ENCODE measurements at regions not wholly inside any gene's neighbourhood (a gene's known extent, or its start where the extent isn't known, plus 50 kb on each side); places are given as distances from the start of the nearest gene placed in this dataset.

GRCh38 chr1:69506311-69506710 lies 61.4 kb upstream of the LRRC7 start:
- Histone ChIP-seq H3K27me3 (no peaks in the 10 kb centered on the region), H3K9me3 (no peaks in the 10 kb centered on the region), H3K4me3 (no peak overlapping the region), H3K36me3 (no peaks in the 10 kb centered on the region), H3K27ac (no peak overlapping the region), H3K4me1 (peaks cover 0 to 7% (median 0%) of the 10 kb centered on the region in 4 donors)
- DNase-seq: no peak
- intact Hi-C loops (cut with DNase I; ENCODE audit: low total_unique reads): no loop called here
- TF ChIP-seq CTCF (IDR thresholded peaks at IDR 0.05): no peak

- intact Hi-C loops (cut with DNase I; ENCODE audit: low total_unique reads): no loop called here
- Histone ChIP-seq H3K27me3 (no peaks in the 10 kb centered on the region), H3K27ac (no peak overlapping the region), H3K4me1 (peaks cover 0 to 7% (median 0%) of the 10 kb centered on the region in 4 donors), H3K9me3 (no peaks in the 10 kb centered on the region), H3K36me3 (no peaks in the 10 kb centered on the region), H3K4me3 (no peak overlapping the region)
- TF ChIP-seq CTCF (IDR thresholded peaks at IDR 0.05): no peak
- DNase-seq: no peak
These were observed 61.0 kb upstream of the LRRC7 start for GRCh38 chr1:69506721-69507120.

- H3K4me1 ChIP-seq: peaks cover 0 to 7% (median 0%) of the 10 kb centered on the region in 4 donors
- TF ChIP-seq CTCF (IDR thresholded peaks at IDR 0.05): no peak
- intact Hi-C loops (cut with DNase I; ENCODE audit: low total_unique reads): no loop called here
- no peaks in the 10 kb centered on the region for H3K27me3 ChIP-seq
- no peaks in the 10 kb centered on the region for H3K9me3 ChIP-seq
- no peak for DNase-seq
- no peak overlapping the region for H3K27ac ChIP-seq
- H3K36me3 ChIP-seq: no peaks in the 10 kb centered on the region
- H3K4me3 ChIP-seq: no peak overlapping the region
These were observed 57.7 kb upstream of the LRRC7 start for GRCh38 chr1:69510026-69510425.

GRCh38 chr1:69511426-69512192 lies 56.1 kb upstream of the LRRC7 start:
- no peak for DNase-seq
- intact Hi-C loops (cut with DNase I; ENCODE audit: low total_unique reads): no loop called here
- Histone ChIP-seq H3K4me1 (peaks cover 0 to 7% (median 0%) of the 10 kb centered on the region in 4 donors), H3K4me3 (no peak overlapping the region), H3K27ac (no peak overlapping the region), H3K9me3 (no peaks in the 10 kb centered on the region), H3K27me3 (no peaks in the 10 kb centered on the region), H3K36me3 (no peaks in the 10 kb centered on the region)
- TF ChIP-seq CTCF (IDR thresholded peaks at IDR 0.05): no peak

GRCh38 chr1:69513601-69514000 lies 54.1 kb upstream of the LRRC7 start:
- H3K36me3 ChIP-seq: no peaks in the 10 kb centered on the region
- no peaks in the 10 kb centered on the region for H3K27me3 ChIP-seq
- peaks cover 0 to under 1% (median 0%) of the 10 kb centered on the region in 4 donors for H3K4me1 ChIP-seq
- no peak for DNase-seq
- intact Hi-C loops (cut with DNase I; ENCODE audit: low total_unique reads): no loop called here
- no peak overlapping the region for H3K4me3 ChIP-seq
- no peaks in the 10 kb centered on the region for H3K9me3 ChIP-seq
- no peak for TF ChIP-seq CTCF (IDR thresholded peaks at IDR 0.05)
- no peak overlapping the region for H3K27ac ChIP-seq

Measured in tibial artery (tissue), 4 donors.